HEK293T (cell line): ENCODE measurements at regions not wholly inside any gene's neighbourhood (a gene's known extent, or its start where the extent isn't known, plus 50 kb on each side); places are given as distances from the start of the nearest gene placed in this dataset.

Experiments
- CTCF ChIA-PET: fragments of 350-600 bp; formaldehyde crosslinking; extraction: SDS; loops from one replicate; lab custom pipeline; 2021; ENCODE audit warnings: antibody characterized with exemption, inconsistent platforms; lab: Yijun Ruan, JAX
- POLR2A ChIA-PET: fragments of 350-600 bp; formaldehyde crosslinking; extraction: SDS; loops from one replicate; lab custom pipeline; 2020; ENCODE audit warnings: antibody characterized with exemption, inconsistent platforms; lab: Yijun Ruan, JAX
- DNase-seq: peaks from one replicate; pipeline ENCODE4 v3.0.0; 2012; ENCODE audit warnings: mixed read lengths; ENCODE audit errors: extremely low spot score
- ARNT ChIP-seq: fragments of 450-650 bp; IDR thresholded peaks from 2 replicates; pipeline ENCODE4 v1.6.1; 2017; ENCODE audit warnings: mild to moderate bottlenecking
- BHLHE40 ChIP-seq: fragments of 450-650 bp; IDR thresholded peaks from 2 replicates; pipeline ENCODE4 v1.6.1; 2016; ENCODE audit warnings: mild to moderate bottlenecking, moderate library complexity, borderline replicate concordance
- CTBP1 ChIP-seq: fragments of 450-650 bp; IDR thresholded peaks from 2 replicates; pipeline ENCODE4 v1.6.1; 2016; ENCODE audit warnings: borderline replicate concordance
- ELF4 ChIP-seq: fragments of 450-650 bp; IDR thresholded peaks from 2 replicates; pipeline ENCODE4 v1.6.1; 2017; ENCODE audit warnings: antibody characterized with exemption
- FOXA1 ChIP-seq: fragments of 450-650 bp; IDR thresholded peaks from 2 replicates; pipeline ENCODE4 v1.6.1; 2016; ENCODE audit warnings: mild to moderate bottlenecking
- FOXK2 ChIP-seq: fragments of 450-650 bp; IDR thresholded peaks from 2 replicates; pipeline ENCODE4 v1.6.1; 2016; ENCODE audit warnings: mild to moderate bottlenecking
- FOXM1 ChIP-seq: fragments of 450-650 bp; IDR thresholded peaks from 2 replicates; pipeline ENCODE4 v1.6.1; 2017; ENCODE audit warnings: mild to moderate bottlenecking, borderline replicate concordance
- HDGF ChIP-seq: fragments of 450-650 bp; IDR thresholded peaks from 2 replicates; pipeline ENCODE4 v1.6.1; 2017; ENCODE audit warnings: antibody characterized with exemption, borderline replicate concordance
- L3MBTL2 ChIP-seq: fragments of 450-650 bp; conservative IDR thresholded peaks from 2 replicates; pipeline ENCODE4 v1.6.1; 2016; ENCODE audit warnings: mild to moderate bottlenecking
- LEF1 ChIP-seq: fragments of 450-650 bp; IDR thresholded peaks from 2 replicates; pipeline ENCODE4 v1.6.1; 2017; ENCODE audit warnings: mild to moderate bottlenecking, borderline replicate concordance
- NFRKB ChIP-seq: fragments of 450-650 bp; IDR thresholded peaks from 2 replicates; pipeline ENCODE4 v1.6.1; 2016; ENCODE audit warnings: mild to moderate bottlenecking, moderate library complexity
- SP1 ChIP-seq: fragments of 450-650 bp; IDR thresholded peaks from 2 replicates; pipeline ENCODE4 v1.6.1; 2017
- SUZ12 ChIP-seq: fragments of 450-650 bp; IDR thresholded peaks from 2 replicates; pipeline ENCODE4 v1.6.1; 2016; ENCODE audit warnings: mild to moderate bottlenecking
- TARDBP ChIP-seq: fragments of 450-650 bp; IDR thresholded peaks from 2 replicates; pipeline ENCODE4 v1.6.1; 2016
- ZNF384 ChIP-seq: fragments of 450-650 bp; IDR thresholded peaks from 2 replicates; pipeline ENCODE4 v1.6.1; 2016
- TF ChIP-seq, protein P1 (sequence below): fragments of 450-650 bp; IDR thresholded peaks from 2 replicates; pipeline ENCODE4 v1.6.1; 2016

DNA sequence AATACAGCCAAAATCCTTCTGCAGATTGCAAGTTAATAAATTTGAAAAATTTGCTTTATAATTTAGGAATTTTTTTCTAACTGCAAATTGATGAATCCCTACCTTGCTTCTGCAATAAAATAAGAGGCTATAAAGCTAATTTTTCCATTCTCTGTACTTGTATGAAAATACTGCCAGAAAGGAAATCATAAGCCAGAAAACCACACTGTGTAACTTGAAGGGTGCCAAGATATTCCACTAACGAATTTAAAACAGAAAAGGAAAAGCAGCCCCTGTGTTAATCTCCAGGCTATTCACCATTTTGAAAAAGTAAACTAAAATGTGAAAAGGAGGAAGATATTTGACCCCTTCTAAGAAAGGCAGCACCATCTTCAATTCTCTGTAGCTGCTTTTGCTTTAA is 557.9 kb upstream of the ZNF385D start:
- ChIA-PET CTCF (no interaction called here), POLR2A (no interaction called here)
- DNase-seq, result no peak
- TF ChIP-seq CTBP1, result no peak
- TF ChIP-seq SUZ12, result no peak
- no peak for TF ChIP-seq SP1

DNA sequence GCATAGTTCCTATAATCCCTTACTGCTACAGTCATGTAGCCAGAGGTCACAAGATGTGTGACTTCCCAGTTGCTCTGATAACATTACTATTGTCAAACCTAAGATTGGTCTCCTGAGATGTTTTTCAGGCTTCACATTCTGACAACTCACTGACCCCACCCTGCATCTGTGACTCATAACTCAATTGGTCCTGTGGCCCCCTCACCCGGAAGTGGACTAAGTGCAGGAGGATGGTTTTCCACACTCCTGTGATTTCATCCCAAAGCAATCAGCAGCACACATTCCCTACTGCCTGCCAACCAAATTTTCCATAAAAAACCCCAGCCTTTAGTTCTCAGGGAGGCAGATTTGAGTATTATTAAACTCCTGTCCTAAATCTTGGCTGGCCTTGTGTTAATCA is 564.9 kb upstream of the ZNF385D start:
- POLR2A ChIA-PET, result no interaction called here
- TF ChIP-seq, protein P1, sequence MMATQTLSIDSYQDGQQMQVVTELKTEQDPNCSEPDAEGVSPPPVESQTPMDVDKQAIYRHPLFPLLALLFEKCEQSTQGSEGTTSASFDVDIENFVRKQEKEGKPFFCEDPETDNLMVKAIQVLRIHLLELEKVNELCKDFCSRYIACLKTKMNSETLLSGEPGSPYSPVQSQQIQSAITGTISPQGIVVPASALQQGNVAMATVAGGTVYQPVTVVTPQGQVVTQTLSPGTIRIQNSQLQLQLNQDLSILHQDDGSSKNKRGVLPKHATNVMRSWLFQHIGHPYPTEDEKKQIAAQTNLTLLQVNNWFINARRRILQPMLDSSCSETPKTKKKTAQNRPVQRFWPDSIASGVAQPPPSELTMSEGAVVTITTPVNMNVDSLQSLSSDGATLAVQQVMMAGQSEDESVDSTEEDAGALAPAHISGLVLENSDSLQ, result no peak
- TF ChIP-seq FOXK2, result no peak
- TF ChIP-seq L3MBTL2, result no peak
- no peak for TF ChIP-seq SP1
- no peak for TF ChIP-seq CTBP1
- CTCF ChIA-PET, result no interaction called here
- no peak for DNase-seq

GRCh38 chr3:22318325-22318724 is 567.3 kb upstream of the ZNF385D start:
- DNase-seq, result no peak
- POLR2A ChIA-PET, result no interaction called here
- CTCF ChIA-PET, result no interaction called here
- no peak for TF ChIP-seq FOXM1
- TF ChIP-seq CTBP1, result no peak
- no peak for TF ChIP-seq FOXA1
- TF ChIP-seq ZNF384, result no peak
- TF ChIP-seq NFRKB, result no peak
- no peak for TF ChIP-seq SP1
- no peak for TF ChIP-seq L3MBTL2
- TF ChIP-seq ARNT, result no peak
- TF ChIP-seq FOXK2, result no peak
- TF ChIP-seq, protein P1, result no peak
- no peak for TF ChIP-seq BHLHE40
- TF ChIP-seq LEF1, result no peak
- no peak for TF ChIP-seq TARDBP
- TF ChIP-seq HDGF, result no peak
- TF ChIP-seq ELF4, result no peak
- no peak for TF ChIP-seq SUZ12

DNA sequence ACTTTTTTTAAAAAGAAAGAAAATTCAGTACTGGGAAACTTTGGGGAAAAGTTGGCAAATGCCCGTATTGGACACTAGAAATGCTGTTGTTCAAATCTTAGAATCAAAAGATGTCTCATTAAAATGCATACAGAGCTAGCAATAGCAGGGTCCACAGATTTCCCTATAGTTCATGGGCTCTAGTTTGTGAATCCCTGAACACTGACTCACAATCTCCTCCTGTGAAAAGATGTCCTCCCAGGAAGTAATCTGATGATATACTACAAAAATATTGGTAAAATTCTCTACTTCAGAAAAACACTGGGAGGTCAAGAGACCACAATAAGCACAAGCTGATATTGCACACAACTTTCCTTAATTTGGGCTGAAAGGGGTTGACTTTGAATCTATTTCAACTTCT is 568.4 kb upstream of the ZNF385D start:
- POLR2A ChIA-PET, result no interaction called here
- no peak for DNase-seq
- TF ChIP-seq BHLHE40 (no peak), CTBP1 (no peak), ZNF384 (no peak), ELF4 (no peak), ARNT (no peak), TARDBP (no peak)
- CTCF ChIA-PET, result no interaction called here

GRCh38 chr3:22322861-22323260 is 571.9 kb upstream of the ZNF385D start:
- no peak for DNase-seq
- ChIA-PET CTCF (no interaction called here), POLR2A (no interaction called here)
- no peak for TF ChIP-seq FOXM1
- no peak for TF ChIP-seq HDGF
- TF ChIP-seq BHLHE40, result no peak
- TF ChIP-seq TARDBP, result no peak
- no peak for TF ChIP-seq NFRKB
- TF ChIP-seq ZNF384, result no peak

DNA sequence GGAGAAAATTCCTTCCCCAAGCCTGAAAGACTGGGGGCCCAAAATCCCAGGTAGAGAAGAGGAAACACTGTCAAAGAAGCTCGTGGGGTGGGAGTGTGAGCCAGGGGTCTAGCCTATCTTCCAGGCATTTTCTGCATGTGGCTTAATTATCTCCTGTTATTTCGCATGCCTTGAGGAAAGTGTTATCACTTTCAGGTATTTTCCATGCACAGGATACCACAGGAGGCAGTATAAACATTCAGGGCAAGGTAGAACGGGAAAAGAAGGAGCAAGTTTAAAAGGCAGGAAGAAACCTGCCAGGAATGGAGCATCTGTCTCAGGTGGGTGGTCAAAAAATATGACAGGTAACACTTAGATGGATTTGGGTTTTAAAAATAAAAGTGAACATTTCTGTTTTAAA is 575.3 kb upstream of the ZNF385D start:
- DNase-seq, result no peak
- CTCF ChIA-PET, result no interaction called here
- TF ChIP-seq HDGF, result no peak
- no peak for TF ChIP-seq FOXA1
- no peak for TF ChIP-seq TARDBP
- TF ChIP-seq SP1, result no peak
- no peak for TF ChIP-seq L3MBTL2
- TF ChIP-seq ELF4, result no peak
- TF ChIP-seq SUZ12, result no peak
- POLR2A ChIA-PET, result no interaction called here

DNA sequence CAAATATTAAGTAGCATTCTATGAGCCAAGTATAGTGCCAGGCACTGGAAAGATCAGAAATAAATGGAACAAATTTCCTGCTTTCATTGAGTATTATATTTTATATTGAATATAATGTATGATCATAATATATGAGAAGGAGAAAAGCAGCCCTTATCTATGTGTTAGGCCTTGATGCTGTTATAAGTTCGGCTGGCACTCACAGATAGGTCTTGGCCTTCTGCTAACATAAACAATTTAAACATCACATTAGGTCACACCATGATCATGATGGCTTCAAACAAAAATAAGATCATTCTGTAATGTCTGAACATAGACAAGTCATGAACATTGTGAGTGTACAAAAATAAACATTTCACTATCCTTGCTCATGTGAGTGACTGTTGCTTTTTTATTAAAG is 584.0 kb upstream of the ZNF385D start:
- DNase-seq, result no peak
- no peak for TF ChIP-seq ELF4
- POLR2A ChIA-PET, result no interaction called here
- CTCF ChIA-PET, result no interaction called here

DNA sequence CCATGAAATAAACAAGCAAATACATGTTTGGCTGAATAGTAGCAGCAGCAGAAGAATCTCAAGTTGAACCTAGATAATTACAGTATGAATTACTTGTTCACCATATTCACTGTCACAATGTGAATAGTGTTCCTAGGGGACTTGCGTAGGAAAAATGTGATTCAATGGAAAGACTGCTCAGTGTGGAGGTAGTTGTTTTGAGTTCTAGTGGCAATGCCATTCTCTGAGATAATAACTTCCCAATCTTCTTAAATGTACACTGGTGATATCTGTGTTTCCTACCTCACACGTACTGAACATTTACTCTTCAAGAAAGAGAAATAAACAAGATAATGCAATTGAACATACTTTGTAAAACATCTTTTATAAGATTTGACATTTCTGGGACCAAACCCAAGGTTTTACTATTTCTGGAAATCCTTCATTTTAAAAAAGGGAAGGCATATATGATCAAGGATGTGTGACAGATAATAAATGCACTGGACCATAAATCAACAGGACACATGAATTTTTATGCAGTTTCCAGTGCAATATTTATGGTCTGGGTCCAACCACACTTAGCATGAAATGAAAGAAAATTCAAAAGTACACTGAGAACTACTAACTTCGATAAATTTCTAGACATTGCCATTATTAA is 598.3 kb upstream of the ZNF385D start:
- ChIA-PET CTCF (no interaction called here), POLR2A (no interaction called here)
- no peak for DNase-seq
- TF ChIP-seq FOXA1 (no peak), NFRKB (no peak), L3MBTL2 (no peak), HDGF (no peak), SP1 (no peak)

- TF ChIP-seq SUZ12 (no peak), TARDBP (no peak), NFRKB (no peak), L3MBTL2 (no peak), LEF1 (no peak), FOXK2 (no peak), SP1 (no peak)
- CTCF ChIA-PET, result no interaction called here
- DNase-seq, result no peak
- POLR2A ChIA-PET, result no interaction called here
Observed at GRCh38 chr3:22351806-22352205, 600.8 kb upstream of the ZNF385D start.
